ENCODE measurements at regions not wholly inside any gene's neighbourhood (a gene's known extent, or its start where the extent isn't known, plus 50 kb on each side); places are given as distances from the start of the nearest gene placed in this dataset.

DNA sequence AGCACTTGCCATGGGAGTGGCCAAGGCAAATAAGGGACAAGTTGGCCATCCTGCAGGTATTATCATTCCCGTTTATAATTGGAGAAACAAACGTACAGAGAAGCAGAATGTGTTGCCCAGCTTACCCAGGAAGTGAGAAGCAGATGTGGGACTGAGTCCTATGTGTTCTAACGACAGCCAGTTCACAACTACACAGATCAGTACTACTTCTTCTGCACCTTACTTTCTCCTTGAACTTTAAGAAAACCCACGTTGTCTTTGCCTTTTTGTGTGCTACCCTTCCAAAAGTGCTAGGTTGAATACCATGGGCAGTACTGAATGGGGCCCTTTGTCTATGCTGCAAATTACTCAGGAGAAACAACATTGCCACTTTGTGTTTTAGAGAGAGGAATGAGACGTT lies 62.8 kb upstream of the BLID start:
- Histone ChIP-seq H3K4me2 (ENCODE audit: low read length) (no peak overlapping the region), H2BK5ac (ENCODE audit: low read length) (no peak overlapping the region), H3K27ac (ENCODE audit: low read depth, low read length) (no peak overlapping the region), H3K4ac (ENCODE audit: low read depth, low read length) (no peak overlapping the region), H3K9ac (ENCODE audit: low read length) (no peak overlapping the region), H2BK15ac (replicated peaks; ENCODE audit: low read depth) (no peak overlapping the region), H3K18ac (ENCODE audit: low read length) (no peak overlapping the region), H3K23ac (ENCODE audit: low read length) (no peak overlapping the region), H3K36me3 (ENCODE audit: control insufficient read depth, insufficient read depth, low read length) (no peaks in the 10 kb centered on the region), H3K79me2 (ENCODE audit: control insufficient read depth, insufficient read depth, low read length) (no peaks in the 10 kb centered on the region), H3K27me3 (ENCODE audit: insufficient read depth, low read length, poor library complexity) (no peaks in the 10 kb centered on the region), H3K4me3 (ENCODE audit: low read length) (no peak overlapping the region), H2AK5ac (ENCODE audit: low read length) (no peak overlapping the region), H2BK120ac (ENCODE audit: low read depth, low read length) (no peak overlapping the region), H3K79me1 (ENCODE audit: low read length) (no peaks in the 10 kb centered on the region), H4K5ac (ENCODE audit: low read length) (no peak overlapping the region), H4K8ac (ENCODE audit: low read depth, low read length) (no peak overlapping the region), H3K56ac (ENCODE audit: low read length) (no peak overlapping the region), H3K4me1 (ENCODE audit: control insufficient read depth, low read depth, low read length) (no peaks in the 10 kb centered on the region)
- no CpG with 5 or more reads among the region's 5 CpGs for WGBS (ENCODE audit: extremely low coverage, insufficient coverage, low lambda C conversion rate)
- no peak for DNase-seq

DNA sequence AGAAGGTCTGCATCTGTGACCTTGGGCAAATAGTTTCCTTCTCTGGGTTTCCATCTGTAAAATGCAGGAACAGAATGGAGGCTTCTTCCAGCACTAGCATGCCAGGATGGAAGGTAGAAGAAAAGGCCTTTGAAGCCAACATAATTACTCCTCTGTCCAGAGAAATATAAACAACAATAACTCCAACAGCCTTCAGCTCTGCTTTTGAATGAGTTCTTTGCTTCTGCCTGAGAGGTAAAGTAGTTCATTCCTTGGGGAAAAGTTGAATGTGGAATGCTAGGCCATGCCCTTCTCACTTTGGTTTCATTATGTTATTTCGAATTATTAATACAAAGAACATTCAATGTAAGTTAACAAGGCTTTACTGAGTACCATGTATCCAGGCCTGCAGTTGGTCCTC lies 61.2 kb upstream of the BLID start:
- Histone ChIP-seq H3K23ac (ENCODE audit: low read length) (no peak overlapping the region), H3K18ac (ENCODE audit: low read length) (no peak overlapping the region), H3K9ac (ENCODE audit: low read length) (no peak overlapping the region), H3K79me1 (ENCODE audit: low read length) (no peaks in the 10 kb centered on the region), H2AK5ac (ENCODE audit: low read length) (no peak overlapping the region), H3K27me3 (ENCODE audit: insufficient read depth, low read length, poor library complexity) (no peaks in the 10 kb centered on the region), H4K8ac (ENCODE audit: low read depth, low read length) (no peak overlapping the region), H3K79me2 (ENCODE audit: control insufficient read depth, insufficient read depth, low read length) (no peaks in the 10 kb centered on the region), H2BK120ac (ENCODE audit: low read depth, low read length) (no peak overlapping the region), H3K4ac (ENCODE audit: low read depth, low read length) (no peak overlapping the region), H4K5ac (ENCODE audit: low read length) (no peak overlapping the region), H3K4me1 (ENCODE audit: control insufficient read depth, low read depth, low read length) (no peaks in the 10 kb centered on the region), H2BK15ac (replicated peaks; ENCODE audit: low read depth) (no peak overlapping the region), H3K4me2 (ENCODE audit: low read length) (no peak overlapping the region), H3K27ac (ENCODE audit: low read depth, low read length) (no peak overlapping the region), H2BK5ac (ENCODE audit: low read length) (no peak overlapping the region), H3K56ac (ENCODE audit: low read length) (no peak overlapping the region), H3K36me3 (ENCODE audit: control insufficient read depth, insufficient read depth, low read length) (no peaks in the 10 kb centered on the region), H3K4me3 (ENCODE audit: low read length) (no peak overlapping the region)
- DNase-seq = no peak
- WGBS (ENCODE audit: extremely low coverage, insufficient coverage, low lambda C conversion rate) = no CpG with 5 or more reads among the region's 1 CpG

DNA sequence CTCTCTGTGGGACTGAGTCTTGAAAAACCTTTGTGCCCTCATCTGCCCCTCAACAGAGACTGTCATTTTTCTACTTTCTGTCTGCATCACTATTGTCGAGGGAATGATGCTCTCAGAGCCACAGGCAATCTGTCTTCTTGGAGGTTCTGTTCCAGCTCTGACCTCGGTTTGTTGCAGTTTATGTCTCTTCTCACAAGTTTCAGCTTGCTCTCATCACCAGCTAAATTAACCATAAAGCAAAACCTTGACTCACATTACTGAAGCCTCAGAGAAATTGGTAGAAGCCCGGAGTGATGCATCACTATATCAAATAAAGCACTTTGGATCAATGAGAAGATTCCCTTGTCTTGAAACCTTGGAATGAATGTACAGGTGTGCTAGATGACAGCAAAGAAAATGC lies 60.6 kb upstream of the BLID start:
- Histone ChIP-seq H3K27me3 (ENCODE audit: insufficient read depth, low read length, poor library complexity) (no peaks in the 10 kb centered on the region), H3K27ac (ENCODE audit: low read depth, low read length) (no peak overlapping the region)
- no CpG with 5 or more reads among the region's 3 CpGs for WGBS (ENCODE audit: extremely low coverage, insufficient coverage, low lambda C conversion rate)

GRCh38 chr11:122175306-122175705 lies 59.3 kb upstream of the BLID start:
- Histone ChIP-seq H3K4me1 (ENCODE audit: control insufficient read depth, low read depth, low read length) (no peaks in the 10 kb centered on the region), H2BK120ac (ENCODE audit: low read depth, low read length) (no peak overlapping the region), H3K18ac (ENCODE audit: low read length) (no peak overlapping the region), H2AK5ac (ENCODE audit: low read length) (no peak overlapping the region), H2BK5ac (ENCODE audit: low read length) (no peak overlapping the region), H3K79me2 (ENCODE audit: control insufficient read depth, insufficient read depth, low read length) (no peaks in the 10 kb centered on the region), H4K8ac (ENCODE audit: low read depth, low read length) (no peak overlapping the region), H3K9ac (ENCODE audit: low read length) (no peak overlapping the region), H3K23ac (ENCODE audit: low read length) (no peak overlapping the region), H3K27me3 (ENCODE audit: insufficient read depth, low read length, poor library complexity) (no peaks in the 10 kb centered on the region), H3K36me3 (ENCODE audit: control insufficient read depth, insufficient read depth, low read length) (no peaks in the 10 kb centered on the region), H3K27ac (ENCODE audit: low read depth, low read length) (no peak overlapping the region), H3K56ac (ENCODE audit: low read length) (no peak overlapping the region), H3K4ac (ENCODE audit: low read depth, low read length) (no peak overlapping the region), H3K4me3 (ENCODE audit: low read length) (no peak overlapping the region), H3K79me1 (ENCODE audit: low read length) (no peaks in the 10 kb centered on the region), H3K4me2 (ENCODE audit: low read length) (no peak overlapping the region), H4K5ac (ENCODE audit: low read length) (no peak overlapping the region), H2BK15ac (replicated peaks; ENCODE audit: low read depth) (no peak overlapping the region)
- DNase-seq = no peak
- WGBS (ENCODE audit: extremely low coverage, insufficient coverage, low lambda C conversion rate) = no CpG with 5 or more reads among the region's 3 CpGs

More for the DNA sequence above, 60.6 kb upstream of the BLID start:
- no peaks in the 10 kb centered on the region for H3K79me1 ChIP-seq (ENCODE audit: low read length)
- no peaks in the 10 kb centered on the region for H3K79me2 ChIP-seq (ENCODE audit: control insufficient read depth, insufficient read depth, low read length)
- no peak overlapping the region for H2BK5ac ChIP-seq (ENCODE audit: low read length)
- no peaks in the 10 kb centered on the region for H3K4me1 ChIP-seq (ENCODE audit: control insufficient read depth, low read depth, low read length)
- H3K4me2 ChIP-seq (ENCODE audit: low read length) = no peak overlapping the region
- no peak overlapping the region for H3K9ac ChIP-seq (ENCODE audit: low read length)
- H4K5ac ChIP-seq (ENCODE audit: low read length) = no peak overlapping the region
- H2BK15ac ChIP-seq (replicated peaks; ENCODE audit: low read depth) = no peak overlapping the region
- no peak overlapping the region for H3K4me3 ChIP-seq (ENCODE audit: low read length)
- H3K4ac ChIP-seq (ENCODE audit: low read depth, low read length) = no peak overlapping the region
- no peak overlapping the region for H4K8ac ChIP-seq (ENCODE audit: low read depth, low read length)
- H2AK5ac ChIP-seq (ENCODE audit: low read length) = no peak overlapping the region
- no peak overlapping the region for H3K56ac ChIP-seq (ENCODE audit: low read length)
- H3K36me3 ChIP-seq (ENCODE audit: control insufficient read depth, insufficient read depth, low read length) = no peaks in the 10 kb centered on the region
- H3K23ac ChIP-seq (ENCODE audit: low read length) = no peak overlapping the region
- no peak for DNase-seq
- no peak overlapping the region for H3K18ac ChIP-seq (ENCODE audit: low read length)
- H2BK120ac ChIP-seq (ENCODE audit: low read depth, low read length) = no peak overlapping the region

GRCh38 chr11:122173587-122173986 lies 57.6 kb upstream of the BLID start:
- H3K4me3 ChIP-seq (ENCODE audit: low read length) = no peak overlapping the region
- WGBS (ENCODE audit: extremely low coverage, insufficient coverage, low lambda C conversion rate) = no CpG with 5 or more reads among the region's 4 CpGs
- DNase-seq = no peak
- H3K36me3 ChIP-seq (ENCODE audit: control insufficient read depth, insufficient read depth, low read length) = no peaks in the 10 kb centered on the region
- H2BK120ac ChIP-seq (ENCODE audit: low read depth, low read length) = no peak overlapping the region
- no peaks in the 10 kb centered on the region for H3K4me1 ChIP-seq (ENCODE audit: control insufficient read depth, low read depth, low read length)
- no peak overlapping the region for H3K9ac ChIP-seq (ENCODE audit: low read length)
- H3K56ac ChIP-seq (ENCODE audit: low read length) = no peak overlapping the region
- H3K79me1 ChIP-seq (ENCODE audit: low read length) = no peaks in the 10 kb centered on the region
- H3K79me2 ChIP-seq (ENCODE audit: control insufficient read depth, insufficient read depth, low read length) = no peaks in the 10 kb centered on the region
- H3K23ac ChIP-seq (ENCODE audit: low read length) = no peak overlapping the region
- H3K27me3 ChIP-seq (ENCODE audit: insufficient read depth, low read length, poor library complexity) = no peaks in the 10 kb centered on the region
- no peak overlapping the region for H3K4me2 ChIP-seq (ENCODE audit: low read length)
- no peak overlapping the region for H2BK5ac ChIP-seq (ENCODE audit: low read length)
- no peak overlapping the region for H3K27ac ChIP-seq (ENCODE audit: low read depth, low read length)
- no peak overlapping the region for H3K18ac ChIP-seq (ENCODE audit: low read length)
- H2AK5ac ChIP-seq (ENCODE audit: low read length) = no peak overlapping the region
- no peak overlapping the region for H4K5ac ChIP-seq (ENCODE audit: low read length)
- H3K4ac ChIP-seq (ENCODE audit: low read depth, low read length) = no peak overlapping the region
- H2BK15ac ChIP-seq (replicated peaks; ENCODE audit: low read depth) = no peak overlapping the region
- no peak overlapping the region for H4K8ac ChIP-seq (ENCODE audit: low read depth, low read length)

GRCh38 chr11:122173074-122173450 lies 57.0 kb upstream of the BLID start:
- no peak overlapping the region for H2BK15ac ChIP-seq (replicated peaks; ENCODE audit: low read depth)
- H3K18ac ChIP-seq (ENCODE audit: low read length) = no peak overlapping the region
- H3K27me3 ChIP-seq (ENCODE audit: insufficient read depth, low read length, poor library complexity) = no peaks in the 10 kb centered on the region
- H3K4me2 ChIP-seq (ENCODE audit: low read length) = no peak overlapping the region
- no peaks in the 10 kb centered on the region for H3K79me1 ChIP-seq (ENCODE audit: low read length)
- no peak overlapping the region for H3K27ac ChIP-seq (ENCODE audit: low read depth, low read length)
- DNase-seq = no peak
- H3K36me3 ChIP-seq (ENCODE audit: control insufficient read depth, insufficient read depth, low read length) = no peaks in the 10 kb centered on the region
- no peaks in the 10 kb centered on the region for H3K79me2 ChIP-seq (ENCODE audit: control insufficient read depth, insufficient read depth, low read length)
- H3K4me3 ChIP-seq (ENCODE audit: low read length) = no peak overlapping the region
- no peak overlapping the region for H2BK120ac ChIP-seq (ENCODE audit: low read depth, low read length)
- no peak overlapping the region for H4K8ac ChIP-seq (ENCODE audit: low read depth, low read length)
- no peak overlapping the region for H2BK5ac ChIP-seq (ENCODE audit: low read length)
- WGBS (ENCODE audit: extremely low coverage, insufficient coverage, low lambda C conversion rate) = no CpG with 5 or more reads among the region's 1 CpG
- H4K5ac ChIP-seq (ENCODE audit: low read length) = no peak overlapping the region
- H3K56ac ChIP-seq (ENCODE audit: low read length) = no peak overlapping the region
- no peak overlapping the region for H3K9ac ChIP-seq (ENCODE audit: low read length)
- H3K4me1 ChIP-seq (ENCODE audit: control insufficient read depth, low read depth, low read length) = no peaks in the 10 kb centered on the region
- no peak overlapping the region for H3K23ac ChIP-seq (ENCODE audit: low read length)
- no peak overlapping the region for H2AK5ac ChIP-seq (ENCODE audit: low read length)
- H3K4ac ChIP-seq (ENCODE audit: low read depth, low read length) = no peak overlapping the region

Data from mesendoderm (in vitro differentiated cells).